WTC11 (cell line): ENCODE measurements at regions not wholly inside any gene's neighbourhood (a gene's known extent, or its start where the extent isn't known, plus 50 kb on each side); places are given as distances from the start of the nearest gene placed in this dataset.

Experiments used
- TF ChIP-seq, protein P1 (sequence below): fragments of 200-600 bp; IDR thresholded peaks from 2 replicates; pipeline ENCODE4 v1.8.0; 2022; ENCODE audit warnings: antibody characterized with exemption
- TF ChIP-seq, protein P2 (sequence below): sonication (generic); formaldehyde crosslinking; IDR thresholded peaks from 2 replicates; pipeline ENCODE4 v1.8.1; 2023; ENCODE audit warnings: mild to moderate bottlenecking, missing genetic modification reagents, moderate library complexity

DNA sequence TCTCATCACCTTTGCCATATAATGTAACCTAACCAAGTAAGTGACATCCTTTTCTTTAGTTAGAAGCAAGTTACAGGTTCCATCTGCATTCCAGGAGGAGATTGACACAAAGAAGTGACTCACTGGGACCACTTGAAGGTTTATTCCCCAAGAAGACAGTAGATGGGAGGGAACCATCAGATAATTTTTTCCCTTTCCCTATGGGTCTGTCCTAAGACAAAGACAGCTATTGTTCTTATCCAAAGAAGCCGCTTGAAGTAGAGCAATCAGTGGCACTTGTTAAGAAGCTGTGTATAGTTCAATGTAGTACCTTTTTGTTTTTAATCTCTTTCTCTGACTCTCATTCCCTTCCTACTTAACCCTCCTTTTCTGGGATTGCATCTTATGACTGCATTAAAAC is 139.9 kb upstream of the B3GALT2 start:
- TF ChIP-seq, protein P1, sequence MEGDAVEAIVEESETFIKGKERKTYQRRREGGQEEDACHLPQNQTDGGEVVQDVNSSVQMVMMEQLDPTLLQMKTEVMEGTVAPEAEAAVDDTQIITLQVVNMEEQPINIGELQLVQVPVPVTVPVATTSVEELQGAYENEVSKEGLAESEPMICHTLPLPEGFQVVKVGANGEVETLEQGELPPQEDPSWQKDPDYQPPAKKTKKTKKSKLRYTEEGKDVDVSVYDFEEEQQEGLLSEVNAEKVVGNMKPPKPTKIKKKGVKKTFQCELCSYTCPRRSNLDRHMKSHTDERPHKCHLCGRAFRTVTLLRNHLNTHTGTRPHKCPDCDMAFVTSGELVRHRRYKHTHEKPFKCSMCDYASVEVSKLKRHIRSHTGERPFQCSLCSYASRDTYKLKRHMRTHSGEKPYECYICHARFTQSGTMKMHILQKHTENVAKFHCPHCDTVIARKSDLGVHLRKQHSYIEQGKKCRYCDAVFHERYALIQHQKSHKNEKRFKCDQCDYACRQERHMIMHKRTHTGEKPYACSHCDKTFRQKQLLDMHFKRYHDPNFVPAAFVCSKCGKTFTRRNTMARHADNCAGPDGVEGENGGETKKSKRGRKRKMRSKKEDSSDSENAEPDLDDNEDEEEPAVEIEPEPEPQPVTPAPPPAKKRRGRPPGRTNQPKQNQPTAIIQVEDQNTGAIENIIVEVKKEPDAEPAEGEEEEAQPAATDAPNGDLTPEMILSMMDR: no peak
- TF ChIP-seq, protein P2, sequence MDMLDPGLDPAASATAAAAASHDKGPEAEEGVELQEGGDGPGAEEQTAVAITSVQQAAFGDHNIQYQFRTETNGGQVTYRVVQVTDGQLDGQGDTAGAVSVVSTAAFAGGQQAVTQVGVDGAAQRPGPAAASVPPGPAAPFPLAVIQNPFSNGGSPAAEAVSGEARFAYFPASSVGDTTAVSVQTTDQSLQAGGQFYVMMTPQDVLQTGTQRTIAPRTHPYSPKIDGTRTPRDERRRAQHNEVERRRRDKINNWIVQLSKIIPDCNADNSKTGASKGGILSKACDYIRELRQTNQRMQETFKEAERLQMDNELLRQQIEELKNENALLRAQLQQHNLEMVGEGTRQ (CRISPR knock-in tag): no peak
